AG09309 (cell line): ENCODE measurements at regions not wholly inside any gene's neighbourhood (a gene's known extent, or its start where the extent isn't known, plus 50 kb on each side); places are given as distances from the start of the nearest gene placed in this dataset.

Experiments used
- DNase-seq: peaks from one replicate; pipeline ENCODE4 v3.0.0-alpha.2; 2010; ENCODE audit warnings: low read depth
- H3K4me3 ChIP-seq: 2 replicates; pipeline ENCODE4 v1.5.1; 2011; ENCODE audit warnings: mild to moderate bottlenecking, low read depth, low read length, moderate library complexity; ENCODE audit not compliant: control insufficient read depth
- TF ChIP-seq, protein P1 (sequence below): IDR thresholded peaks from 2 replicates; pipeline ENCODE4 v1.5.1; 2011; ENCODE audit warnings: mild to moderate bottlenecking, low read depth, low read length, inconsistent platforms; ENCODE audit not compliant: insufficient read depth, control insufficient read depth; ENCODE audit errors: missing control alignments

DNA sequence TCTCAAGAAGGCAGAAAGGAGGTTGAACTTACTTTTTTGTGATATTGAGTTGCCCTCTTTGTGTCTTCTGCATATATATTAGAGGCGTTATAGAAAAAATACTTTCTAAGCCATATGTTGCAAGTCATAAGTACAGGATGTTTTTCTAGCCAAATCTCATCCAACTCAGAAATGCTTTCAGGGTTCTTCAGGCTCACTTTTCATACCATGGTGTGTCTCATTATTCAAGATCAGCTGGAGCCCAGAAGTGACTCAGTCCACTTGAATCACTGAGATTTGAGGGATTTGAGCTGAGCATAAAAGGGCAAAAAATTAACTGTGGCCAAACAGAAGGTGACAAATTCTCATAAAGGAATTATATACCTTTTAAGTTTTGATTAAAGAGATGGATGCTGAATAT is 157.3 kb downstream of the WNT5A start:
- TF ChIP-seq, protein P1, sequence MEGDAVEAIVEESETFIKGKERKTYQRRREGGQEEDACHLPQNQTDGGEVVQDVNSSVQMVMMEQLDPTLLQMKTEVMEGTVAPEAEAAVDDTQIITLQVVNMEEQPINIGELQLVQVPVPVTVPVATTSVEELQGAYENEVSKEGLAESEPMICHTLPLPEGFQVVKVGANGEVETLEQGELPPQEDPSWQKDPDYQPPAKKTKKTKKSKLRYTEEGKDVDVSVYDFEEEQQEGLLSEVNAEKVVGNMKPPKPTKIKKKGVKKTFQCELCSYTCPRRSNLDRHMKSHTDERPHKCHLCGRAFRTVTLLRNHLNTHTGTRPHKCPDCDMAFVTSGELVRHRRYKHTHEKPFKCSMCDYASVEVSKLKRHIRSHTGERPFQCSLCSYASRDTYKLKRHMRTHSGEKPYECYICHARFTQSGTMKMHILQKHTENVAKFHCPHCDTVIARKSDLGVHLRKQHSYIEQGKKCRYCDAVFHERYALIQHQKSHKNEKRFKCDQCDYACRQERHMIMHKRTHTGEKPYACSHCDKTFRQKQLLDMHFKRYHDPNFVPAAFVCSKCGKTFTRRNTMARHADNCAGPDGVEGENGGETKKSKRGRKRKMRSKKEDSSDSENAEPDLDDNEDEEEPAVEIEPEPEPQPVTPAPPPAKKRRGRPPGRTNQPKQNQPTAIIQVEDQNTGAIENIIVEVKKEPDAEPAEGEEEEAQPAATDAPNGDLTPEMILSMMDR: no peak
- no peak overlapping the region for H3K4me3 ChIP-seq
- peak; percentile 76 for DNase-seq

DNA sequence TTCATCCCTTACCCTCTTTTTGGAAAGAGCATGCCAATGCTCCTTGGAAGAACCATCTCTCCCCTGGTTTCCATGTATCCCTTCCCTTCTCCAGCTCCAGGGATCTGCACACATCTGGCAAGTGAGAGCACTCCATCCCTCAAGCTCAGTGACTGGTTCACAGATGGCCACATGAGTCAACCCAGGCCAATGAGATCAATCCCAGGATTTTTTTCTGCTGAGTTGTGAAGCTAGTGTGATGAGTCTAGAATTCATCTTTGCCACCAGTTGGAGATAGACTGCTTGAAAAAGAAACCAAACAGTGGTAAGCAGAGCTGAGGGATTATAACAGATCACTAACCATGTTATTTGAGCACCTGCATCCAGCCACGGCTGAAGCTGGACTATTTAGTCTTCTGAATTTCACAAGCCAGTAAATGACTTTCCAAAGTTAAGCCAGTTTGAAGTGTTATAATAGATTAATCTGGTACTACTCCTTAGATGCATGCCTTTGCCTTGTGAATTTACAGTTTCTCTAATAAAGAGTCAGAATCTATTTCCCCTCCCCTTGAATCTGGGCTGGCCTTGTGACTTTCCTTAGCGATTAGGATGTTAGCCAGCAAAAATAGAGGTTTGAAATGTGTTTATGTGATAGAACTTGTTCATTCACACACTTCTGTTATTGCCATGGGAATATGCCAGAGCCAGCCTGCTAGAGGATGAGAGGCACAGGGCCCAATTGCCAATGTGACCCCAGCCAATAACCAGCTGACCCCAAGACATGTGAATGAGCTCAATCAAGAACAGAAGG is 159.8 kb downstream of the WNT5A start:
- peak; percentile 20 for DNase-seq
- TF ChIP-seq, protein P1: no peak
- no peak overlapping the region for H3K4me3 ChIP-seq

DNA sequence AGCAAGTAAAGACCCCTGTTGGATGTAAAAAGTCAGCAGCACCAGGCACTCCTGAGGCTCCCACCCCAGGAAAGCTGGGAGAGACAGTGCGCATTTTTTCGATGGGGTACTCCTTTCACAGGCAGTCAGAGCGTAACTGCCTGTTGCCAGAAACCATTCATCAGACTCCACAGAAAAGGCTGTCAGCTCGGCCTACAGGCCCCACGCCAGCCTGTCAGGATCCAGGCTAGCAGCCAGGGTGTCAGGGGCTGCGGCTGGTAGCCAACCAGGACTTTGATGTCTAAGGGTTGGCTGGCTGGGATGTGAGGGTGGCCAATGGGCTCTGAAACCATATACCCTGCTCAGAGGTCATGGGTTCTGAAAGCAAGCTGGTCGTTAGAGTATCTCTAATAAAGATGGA is 164.5 kb downstream of the WNT5A start:
- TF ChIP-seq, protein P1: no peak
- H3K4me3 ChIP-seq: no peak overlapping the region
- no peak for DNase-seq

DNA sequence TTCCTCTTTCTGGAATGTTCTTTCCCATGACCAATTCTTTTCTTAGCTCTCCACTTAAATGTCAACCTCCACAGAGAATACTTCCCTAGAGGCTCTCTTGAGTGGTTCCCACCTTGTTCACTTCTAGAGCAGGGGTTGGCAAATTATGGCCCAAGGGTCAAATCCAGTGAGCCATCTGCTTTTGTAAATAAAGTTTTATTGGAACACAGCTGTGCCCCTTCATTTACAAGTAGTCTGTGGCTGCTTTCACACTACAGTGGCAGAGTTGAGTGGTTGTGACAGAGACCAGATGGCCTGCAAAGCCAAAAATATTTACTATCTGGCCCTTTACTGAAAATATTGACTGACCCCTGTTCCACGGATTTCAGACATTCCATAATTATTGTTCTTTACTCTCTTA is 166.2 kb downstream of the WNT5A start:
- no peak overlapping the region for H3K4me3 ChIP-seq
- DNase-seq: no peak
- TF ChIP-seq, protein P1: no peak

DNA sequence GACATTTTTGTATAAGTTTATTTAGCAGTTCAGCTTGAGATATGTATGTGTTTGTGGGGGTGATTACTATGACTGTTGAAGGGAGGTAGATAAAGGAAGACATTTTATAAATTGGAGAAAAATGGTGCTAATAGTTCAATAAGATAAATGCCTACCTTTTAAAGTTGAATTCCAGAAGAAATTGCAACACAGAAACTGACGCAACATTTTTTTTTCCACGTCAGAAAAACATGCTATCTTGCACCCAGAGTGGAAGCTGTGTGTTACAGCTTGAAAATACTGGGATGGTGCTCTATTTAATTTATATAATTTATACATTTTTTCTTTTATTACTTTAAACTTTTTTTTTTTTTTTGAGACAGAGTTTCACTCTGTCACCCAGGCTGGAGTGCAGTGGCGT is 171.7 kb downstream of the WNT5A start:
- no peak for DNase-seq
- TF ChIP-seq, protein P1: no peak
- no peak overlapping the region for H3K4me3 ChIP-seq

DNA sequence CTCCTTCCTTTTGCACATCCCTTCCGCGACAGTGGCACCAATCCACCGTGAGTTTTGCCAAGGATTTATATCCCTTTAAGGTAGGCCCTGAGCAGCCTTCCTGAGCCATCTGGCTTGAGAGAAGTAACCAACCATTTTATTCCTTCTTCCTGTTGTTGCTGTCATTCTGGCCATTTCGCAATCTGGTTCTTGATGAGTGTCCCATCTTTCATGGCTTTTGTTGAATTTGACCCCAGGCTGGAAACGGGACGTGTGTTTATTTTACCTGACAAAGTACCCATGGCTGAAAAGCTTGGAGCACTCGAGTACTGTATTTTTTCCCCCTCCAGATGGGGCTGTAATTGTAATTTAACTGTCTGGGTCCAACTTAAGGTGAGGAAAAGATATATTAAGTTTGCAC is 173.4 kb downstream of the WNT5A start:
- no peak overlapping the region for H3K4me3 ChIP-seq
- TF ChIP-seq, protein P1: no peak
- no peak for DNase-seq
